Neural cell (in vitro differentiated cells): ENCODE measurements at regions not wholly inside any gene's neighbourhood (a gene's known extent, or its start where the extent isn't known, plus 50 kb on each side); places are given as distances from the start of the nearest gene placed in this dataset.

Source experiments
- H2AFZ ChIP-seq: fragments of 200-600, 300-800 bp; sonication (generic), shearing (Covaris generic); 2 replicates; pipeline ENCODE4 v1.6.0; 2014; ENCODE audit warnings: low read depth, mild to moderate bottlenecking, antibody characterized with exemption, low read length, moderate library complexity
- H3F3A ChIP-seq: fragments of 200-600 bp; shearing (Covaris generic); 2 replicates; pipeline ENCODE4 v1.6.1; 2016; ENCODE audit warnings: mild to moderate bottlenecking, moderate library complexity, mixed read lengths, antibody characterized with exemption, low read length; ENCODE audit not compliant: insufficient read depth, poor library complexity, severe bottlenecking
- H3K27ac ChIP-seq: fragments of 200-600, 300-800 bp; sonication (generic), shearing (Covaris generic); 2 replicates; pipeline ENCODE4 v1.5.1; 2014; ENCODE audit warnings: mild to moderate bottlenecking, low read length, moderate library complexity
- H3K27me3 ChIP-seq: fragments of 300-800, 200-600 bp; sonication (generic), shearing (Covaris generic); 2 replicates; pipeline ENCODE4 v1.6.0; 2014; ENCODE audit warnings: mild to moderate bottlenecking, low read depth, low read length, moderate library complexity; ENCODE audit not compliant: insufficient read depth
- H3K36me3 ChIP-seq: fragments of 300-800, 200-600 bp; sonication (generic), shearing (Covaris generic); 2 replicates; pipeline ENCODE4 v1.5.1; 2014; ENCODE audit warnings: mild to moderate bottlenecking, antibody characterized with exemption, low read length, moderate library complexity; ENCODE audit not compliant: insufficient read depth
- H3K4me2 ChIP-seq: fragments of 300-800, 200-600 bp; sonication (generic), shearing (Covaris generic); 2 replicates; pipeline ENCODE4 v1.6.0; 2014; ENCODE audit warnings: mild to moderate bottlenecking, low read length
- H3K4me3 ChIP-seq: fragments of 300-800, 200-600 bp; sonication (generic), shearing (Covaris generic); 2 replicates; pipeline ENCODE4 v1.5.1; 2014; ENCODE audit warnings: mild to moderate bottlenecking, low read length, moderate library complexity
- H3K79me2 ChIP-seq: fragments of 200-600 bp; shearing (Covaris generic); replicated peaks from 2 replicates; pipeline ENCODE4 v1.6.0; 2014; ENCODE audit warnings: mild to moderate bottlenecking, low read length, moderate library complexity; ENCODE audit not compliant: insufficient read depth
- H3K9ac ChIP-seq: fragments of 300-800, 200-600 bp; sonication (generic), shearing (Covaris generic); 2 replicates; pipeline ENCODE4 v1.6.1; 2016; ENCODE audit warnings: mild to moderate bottlenecking, low read length, mixed read lengths
- H3K9me2 ChIP-seq: fragments of 200-600 bp; shearing (Covaris generic); 2 replicates; pipeline ENCODE4 v1.6.1; 2016; ENCODE audit warnings: mild to moderate bottlenecking, low read length, mixed read lengths; ENCODE audit not compliant: insufficient read depth
- H3K9me3 ChIP-seq: fragments of 200-600, 300-800 bp; sonication (generic), shearing (Covaris generic); 2 replicates; pipeline ENCODE4 v1.6.1; 2016; ENCODE audit warnings: mild to moderate bottlenecking, mixed run types, low read length, moderate library complexity, mixed read lengths
- H4K20me1 ChIP-seq: fragments of 200-600 bp; shearing (Covaris generic); 2 replicates; pipeline ENCODE4 v1.6.1; 2016; ENCODE audit warnings: mild to moderate bottlenecking, mixed run types; ENCODE audit not compliant: insufficient read depth
- CTCF ChIP-seq: fragments of 450-650 bp; IDR thresholded peaks from 2 replicates; pipeline ENCODE4 v1.5.1; 2014; ENCODE audit warnings: antibody characterized with exemption, mild to moderate bottlenecking, moderate library complexity; ENCODE audit not compliant: poor library complexity, severe bottlenecking
- EP300 ChIP-seq: fragments of 450-650 bp; conservative IDR thresholded peaks from 2 replicates; pipeline ENCODE4 v1.6.1; 2014; ENCODE audit warnings: antibody characterized with exemption, mild to moderate bottlenecking, moderate library complexity; ENCODE audit not compliant: poor library complexity, severe bottlenecking
- EZH2 ChIP-seq: fragments of 200-600, 300-800 bp; shearing (Covaris generic), sonication (generic); IDR thresholded peaks from 2 replicates; pipeline ENCODE4 v1.6.1; 2014; ENCODE audit warnings: antibody characterized with exemption, low read length, borderline replicate concordance, mild to moderate bottlenecking; ENCODE audit not compliant: insufficient read depth, poor library complexity, severe bottlenecking
- MXI1 ChIP-seq: fragments of 450-650 bp; conservative IDR thresholded peaks from 2 replicates; pipeline ENCODE4 v1.6.1; 2014; ENCODE audit warnings: antibody characterized with exemption, mild to moderate bottlenecking; ENCODE audit not compliant: poor library complexity, severe bottlenecking
- POLR2AphosphoS5 ChIP-seq: IDR thresholded peaks from 2 replicates; pipeline ENCODE4 v1.6.1; 2012
- RAD21 ChIP-seq: fragments of 450-650 bp; conservative IDR thresholded peaks from 2 replicates; pipeline ENCODE4 v1.6.1; 2014; ENCODE audit warnings: antibody characterized with exemption, mild to moderate bottlenecking, moderate library complexity
- REST ChIP-seq: IDR thresholded peaks from 2 replicates; pipeline ENCODE4 v1.6.1; 2012; ENCODE audit warnings: borderline replicate concordance
- SMC3 ChIP-seq: fragments of 450-650 bp; conservative IDR thresholded peaks from 2 replicates; pipeline ENCODE4 v1.6.1; 2014; ENCODE audit warnings: antibody characterized with exemption, mild to moderate bottlenecking, moderate library complexity; ENCODE audit not compliant: poor library complexity
- TAF1 ChIP-seq: IDR thresholded peaks from 2 replicates; pipeline ENCODE4 v1.6.1; 2012; ENCODE audit warnings: low read depth

DNA sequence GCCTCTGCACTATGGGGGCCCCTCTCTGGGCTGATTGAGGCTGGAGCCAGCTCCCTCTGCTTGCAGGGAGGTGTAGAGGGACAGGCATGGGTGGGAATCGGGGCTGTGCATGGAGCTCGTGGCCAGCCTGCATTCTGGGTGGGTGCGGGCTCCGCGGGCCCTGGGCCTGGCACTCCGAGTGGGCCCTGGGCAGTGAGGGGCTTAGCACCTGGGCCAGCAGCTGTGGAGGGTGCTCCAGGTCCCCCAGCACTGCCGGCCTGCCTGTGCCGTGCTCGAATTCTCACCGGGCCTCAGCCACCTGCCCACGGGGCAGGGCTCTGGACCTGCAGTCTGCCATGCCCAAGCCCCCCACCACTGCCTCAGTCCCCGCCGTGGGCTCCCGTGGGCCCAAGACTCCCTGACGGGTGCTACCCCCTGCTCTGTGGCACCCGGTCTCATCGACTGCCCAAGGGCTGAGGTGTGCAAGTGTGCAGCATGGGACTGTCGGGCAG is 681.2 kb downstream of the PDHA2 start:
- Histone ChIP-seq H3K9me2 (no peaks in the 10 kb centered on the region), H3K4me3 (no peak overlapping the region), H3K9ac (no peak overlapping the region), H3K27me3 (no peaks in the 10 kb centered on the region), H2AFZ (no peak overlapping the region), H3K9me3 (no peaks in the 10 kb centered on the region), H3K4me2 (no peak overlapping the region), H4K20me1 (no peaks in the 10 kb centered on the region), H3K79me2 (no peaks in the 10 kb centered on the region), H3K36me3 (no peaks in the 10 kb centered on the region), H3K27ac (no peak overlapping the region), H3F3A (no peaks in the 10 kb centered on the region)
- TF ChIP-seq SMC3 (no peak), CTCF (no peak), EP300 (no peak), TAF1 (no peak), MXI1 (no peak), RAD21 (no peak), POLR2AphosphoS5 (no peak), EZH2 (no peak), REST (no peak)

GRCh38 chr4:96523611-96524010 is 683.7 kb downstream of the PDHA2 start:
- no peak for TF ChIP-seq TAF1
- TF ChIP-seq MXI1: no peak
- no peak for TF ChIP-seq SMC3
- TF ChIP-seq CTCF: no peak
- no peak for TF ChIP-seq RAD21
- no peak for TF ChIP-seq EP300
- TF ChIP-seq POLR2AphosphoS5: no peak
- no peak for TF ChIP-seq REST
- TF ChIP-seq EZH2: no peak
- Histone ChIP-seq H3K4me3 (no peak overlapping the region), H2AFZ (no peak overlapping the region), H3F3A (no peaks in the 10 kb centered on the region), H3K9me3 (no peaks in the 10 kb centered on the region), H3K36me3 (no peaks in the 10 kb centered on the region), H3K9ac (no peak overlapping the region), H3K9me2 (no peaks in the 10 kb centered on the region), H3K27me3 (no peaks in the 10 kb centered on the region), H3K27ac (no peak overlapping the region), H3K4me2 (no peak overlapping the region), H4K20me1 (no peaks in the 10 kb centered on the region), H3K79me2 (no peaks in the 10 kb centered on the region)
